GM12864 (cell line): ENCODE measurements at regions not wholly inside any gene's neighbourhood (a gene's known extent, or its start where the extent isn't known, plus 50 kb on each side); places are given as distances from the start of the nearest gene placed in this dataset.

ENCODE experiments used
- DNase-seq: peaks from one replicate; pipeline ENCODE4 v3.0.0-alpha.2; 2011; ENCODE audit warnings: low read depth
- H3K4me3 ChIP-seq: 2 replicates; pipeline ENCODE4 v1.5.1; 2011; ENCODE audit warnings: mild to moderate bottlenecking, low read depth, low read length, control low read depth
- TF ChIP-seq, protein P1 (sequence below): IDR thresholded peaks from 2 replicates; pipeline ENCODE4 v1.5.1; 2011; ENCODE audit warnings: low read depth, mild to moderate bottlenecking, moderate library complexity, low read length, control low read depth, inconsistent platforms; ENCODE audit errors: missing control alignments

DNA sequence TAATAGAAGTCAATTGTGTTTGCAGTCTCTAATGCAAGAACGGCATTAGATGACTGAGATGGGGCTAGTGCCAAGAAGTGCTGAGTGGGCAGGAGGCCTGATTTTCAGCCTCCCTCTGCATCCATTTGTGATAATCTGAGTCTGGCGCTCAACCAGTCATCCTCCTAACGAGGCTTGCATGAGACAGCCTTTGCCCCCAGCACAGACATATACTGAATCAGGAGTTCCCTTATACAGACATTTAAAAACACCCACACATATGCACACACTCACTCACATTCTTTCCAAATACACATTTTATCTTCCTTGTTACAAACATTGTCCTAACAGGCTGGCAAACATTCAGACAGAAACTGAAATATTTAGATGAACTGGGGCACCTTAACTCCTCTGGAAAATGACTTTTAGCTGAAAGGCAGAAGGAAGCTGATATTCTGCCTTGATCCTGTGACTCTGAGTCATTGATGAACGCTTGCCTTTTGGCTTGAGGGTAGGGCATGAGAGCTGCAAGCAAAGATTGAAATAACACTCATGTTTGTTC is 562.3 kb downstream of the DHX35 start:
- no peak for DNase-seq
- H3K4me3 ChIP-seq, result no peak overlapping the region
- TF ChIP-seq, protein P1, sequence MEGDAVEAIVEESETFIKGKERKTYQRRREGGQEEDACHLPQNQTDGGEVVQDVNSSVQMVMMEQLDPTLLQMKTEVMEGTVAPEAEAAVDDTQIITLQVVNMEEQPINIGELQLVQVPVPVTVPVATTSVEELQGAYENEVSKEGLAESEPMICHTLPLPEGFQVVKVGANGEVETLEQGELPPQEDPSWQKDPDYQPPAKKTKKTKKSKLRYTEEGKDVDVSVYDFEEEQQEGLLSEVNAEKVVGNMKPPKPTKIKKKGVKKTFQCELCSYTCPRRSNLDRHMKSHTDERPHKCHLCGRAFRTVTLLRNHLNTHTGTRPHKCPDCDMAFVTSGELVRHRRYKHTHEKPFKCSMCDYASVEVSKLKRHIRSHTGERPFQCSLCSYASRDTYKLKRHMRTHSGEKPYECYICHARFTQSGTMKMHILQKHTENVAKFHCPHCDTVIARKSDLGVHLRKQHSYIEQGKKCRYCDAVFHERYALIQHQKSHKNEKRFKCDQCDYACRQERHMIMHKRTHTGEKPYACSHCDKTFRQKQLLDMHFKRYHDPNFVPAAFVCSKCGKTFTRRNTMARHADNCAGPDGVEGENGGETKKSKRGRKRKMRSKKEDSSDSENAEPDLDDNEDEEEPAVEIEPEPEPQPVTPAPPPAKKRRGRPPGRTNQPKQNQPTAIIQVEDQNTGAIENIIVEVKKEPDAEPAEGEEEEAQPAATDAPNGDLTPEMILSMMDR, result no peak

DNA sequence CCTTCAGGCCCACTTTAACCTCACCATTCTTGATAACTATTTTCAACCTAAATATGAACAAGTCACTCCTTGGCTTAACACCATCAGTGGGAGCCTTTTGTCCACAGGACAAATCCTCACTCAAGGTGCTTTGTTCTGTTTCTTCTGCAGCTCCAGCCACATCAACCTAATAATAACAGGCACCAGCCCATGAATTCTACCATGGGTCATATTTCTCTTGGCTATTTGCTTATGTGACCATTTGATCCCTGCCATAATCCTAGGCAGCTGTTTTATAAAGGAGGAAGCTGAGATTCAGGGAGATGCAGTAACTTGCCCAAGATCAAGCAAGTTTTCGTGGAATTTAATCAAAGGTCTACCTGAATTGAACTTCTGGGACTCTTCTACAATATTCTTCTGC is 561.3 kb downstream of the DHX35 start:
- no peak for DNase-seq
- TF ChIP-seq, protein P1, result no peak

DNA sequence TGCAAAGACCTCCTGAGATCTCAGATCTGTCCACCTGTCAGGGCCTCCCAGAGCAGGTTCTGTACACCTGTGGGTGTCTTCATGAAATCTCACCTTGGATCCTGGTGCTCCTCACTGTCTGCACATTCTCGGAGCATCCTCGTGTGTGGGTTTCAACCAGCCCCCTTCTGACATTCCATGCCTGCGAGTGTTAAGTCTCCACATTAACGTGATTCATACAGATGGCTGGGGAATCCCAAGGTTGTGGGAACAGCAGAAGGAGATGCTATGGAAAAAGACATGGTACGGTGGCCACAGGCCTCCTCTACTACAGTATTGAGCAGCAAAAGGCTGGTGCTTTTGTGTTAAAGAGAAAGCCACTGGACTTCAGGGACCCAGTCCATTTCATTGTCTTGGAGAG is 556.5 kb downstream of the DHX35 start:
- TF ChIP-seq, protein P1, result no peak
- H3K4me3 ChIP-seq, result no peak overlapping the region
- no peak for DNase-seq

More for the DNA sequence above, 561.3 kb downstream of the DHX35 start:
- H3K4me3 ChIP-seq, result no peak overlapping the region

DNA sequence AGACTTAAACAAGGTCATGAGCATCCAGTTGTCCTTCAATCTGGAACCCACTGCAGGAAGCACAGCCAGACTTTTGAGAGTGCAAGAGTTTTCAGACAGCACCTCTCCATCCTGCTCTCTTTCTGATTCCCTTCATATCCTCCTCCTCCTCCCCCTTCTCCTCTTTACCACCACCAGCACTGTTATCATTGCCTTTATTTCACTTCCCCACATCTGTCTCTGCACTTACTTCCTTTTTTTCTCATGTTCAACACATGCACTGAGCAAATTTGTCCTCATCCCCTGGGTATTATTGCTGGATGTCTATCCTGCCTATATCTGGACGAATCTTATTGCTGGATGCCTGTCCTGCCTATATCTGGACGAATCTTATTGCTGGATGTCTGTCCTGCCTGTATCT is 554.8 kb downstream of the DHX35 start:
- DNase-seq, result no peak
- no peak overlapping the region for H3K4me3 ChIP-seq
- TF ChIP-seq, protein P1, result no peak

DNA sequence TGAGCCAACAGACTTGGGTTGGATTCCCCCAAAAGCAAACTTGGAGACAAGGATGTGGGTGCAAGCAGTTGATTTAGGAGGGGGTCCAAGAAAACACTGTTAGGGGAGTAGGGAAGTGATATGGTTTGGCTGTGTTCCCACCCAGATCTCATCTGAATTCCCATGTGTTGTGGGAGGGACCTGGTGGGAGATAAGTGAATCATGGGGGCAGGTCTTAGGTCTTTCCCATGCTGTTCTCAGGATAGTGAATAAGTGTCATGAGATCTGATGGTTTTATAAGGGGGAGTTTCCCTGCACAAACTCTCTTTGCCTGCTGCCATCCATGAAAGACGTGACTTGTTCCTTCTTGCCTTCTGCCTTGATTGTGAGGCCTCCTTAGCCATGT is 542.6 kb downstream of the DHX35 start:
- DNase-seq, result no peak
- TF ChIP-seq, protein P1, result no peak
- H3K4me3 ChIP-seq, result no peak overlapping the region

DNA sequence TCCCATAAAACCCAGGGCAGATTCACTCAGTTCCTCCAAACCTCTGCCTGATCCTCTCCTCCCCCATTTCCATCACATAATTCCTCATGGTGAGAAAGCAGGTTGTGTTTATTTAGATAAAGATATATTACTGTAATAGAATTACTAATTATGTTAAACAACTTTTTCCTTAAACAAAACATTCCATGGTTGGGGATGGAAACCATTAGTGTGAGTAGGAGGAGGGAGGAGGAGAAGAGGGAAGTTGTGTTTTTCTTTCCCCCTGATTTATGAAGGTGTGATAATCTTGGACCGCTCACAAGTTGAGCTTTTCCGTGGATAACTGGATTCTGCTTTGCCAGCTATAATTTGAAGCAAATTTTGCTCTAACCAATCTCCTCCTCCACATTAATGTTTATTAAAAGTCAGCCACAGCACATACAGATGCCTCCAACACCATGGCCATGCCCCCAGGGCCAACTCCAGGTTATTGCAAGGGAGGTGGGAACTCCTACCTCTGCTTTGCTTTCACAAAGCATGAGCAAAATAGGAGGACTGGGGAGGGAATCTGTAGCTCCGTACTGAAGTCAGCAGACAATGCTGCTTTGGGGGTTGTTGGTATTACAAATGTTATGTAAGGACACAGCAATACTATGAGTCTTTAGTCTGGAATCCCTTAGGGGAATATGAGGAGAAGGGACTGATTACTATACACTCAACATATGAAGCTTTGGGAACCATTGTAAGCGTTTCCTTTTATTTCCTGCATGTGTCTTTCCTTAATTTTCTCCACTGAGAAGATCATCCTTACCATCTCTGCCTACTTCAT is 542.0 kb downstream of the DHX35 start:
- no peak for DNase-seq

More for the DNA sequence above, 542.0 kb downstream of the DHX35 start:
- TF ChIP-seq, protein P1, result no peak
- H3K4me3 ChIP-seq, result no peak overlapping the region
